Ascending aorta (tissue), 2 donors: ENCODE measurements at regions not wholly inside any gene's neighbourhood (a gene's known extent, or its start where the extent isn't known, plus 50 kb on each side); places are given as distances from the start of the nearest gene placed in this dataset.

ENCODE experiments used
- DNase-seq, 2 donors: peaks; one replicate each; pipeline ENCODE4 v3.0.0-alpha.2; 2019; ENCODE audit warnings: low spot score in 2 of 2
- H3K27ac ChIP-seq, 2 donors: fragments of 200-600 bp; sonication (generic); one replicate each; pipeline ENCODE4 v1.5.1; 2016 to 2017; ENCODE audit warnings: mild to moderate bottlenecking in 1 of 2
- H3K27me3 ChIP-seq: fragments of 200-600 bp; sonication (generic); one replicate; pipeline ENCODE4 v1.5.1; 2017
- H3K36me3 ChIP-seq, 2 donors: fragments of 200-600 bp; sonication (generic); one replicate each; pipeline ENCODE4 v1.5.1; 2016
- H3K4me1 ChIP-seq, 2 donors: fragments of 200-600 bp; sonication (generic); one replicate each; pipeline ENCODE4 v1.5.1; 2016 to 2017; ENCODE audit warnings: mild to moderate bottlenecking in 1 of 2
- H3K4me3 ChIP-seq, 2 donors: fragments of 200-600 bp; sonication (generic); one replicate each; pipeline ENCODE4 v1.5.1; 2016 to 2017; ENCODE audit warnings: mild to moderate bottlenecking in 1 of 2
- H3K9me3 ChIP-seq, 2 donors: fragments of 200-600 bp; sonication (generic); one replicate each; pipeline ENCODE4 v1.5.1; 2016
- intact Hi-C: fragments of 100-400 bp; cut with DNase I; formaldehyde crosslinking; loops from one replicate; pipeline ENCODE4 v1.15.1; 2023
- TF ChIP-seq, protein P1 (sequence below), 3 experiments: fragments of 200-600 bp in 2 of 3; fragments of 450-650 bp in 1 of 3; sonication (generic) in 2 of 3; IDR thresholded peaks; one replicate each; pipeline ENCODE4 v1.5.1; 2016 to 2019; ENCODE audit warnings: antibody characterized with exemption in 3 of 3, mild to moderate bottlenecking in 1 of 3, moderate library complexity in 1 of 3

DNA sequence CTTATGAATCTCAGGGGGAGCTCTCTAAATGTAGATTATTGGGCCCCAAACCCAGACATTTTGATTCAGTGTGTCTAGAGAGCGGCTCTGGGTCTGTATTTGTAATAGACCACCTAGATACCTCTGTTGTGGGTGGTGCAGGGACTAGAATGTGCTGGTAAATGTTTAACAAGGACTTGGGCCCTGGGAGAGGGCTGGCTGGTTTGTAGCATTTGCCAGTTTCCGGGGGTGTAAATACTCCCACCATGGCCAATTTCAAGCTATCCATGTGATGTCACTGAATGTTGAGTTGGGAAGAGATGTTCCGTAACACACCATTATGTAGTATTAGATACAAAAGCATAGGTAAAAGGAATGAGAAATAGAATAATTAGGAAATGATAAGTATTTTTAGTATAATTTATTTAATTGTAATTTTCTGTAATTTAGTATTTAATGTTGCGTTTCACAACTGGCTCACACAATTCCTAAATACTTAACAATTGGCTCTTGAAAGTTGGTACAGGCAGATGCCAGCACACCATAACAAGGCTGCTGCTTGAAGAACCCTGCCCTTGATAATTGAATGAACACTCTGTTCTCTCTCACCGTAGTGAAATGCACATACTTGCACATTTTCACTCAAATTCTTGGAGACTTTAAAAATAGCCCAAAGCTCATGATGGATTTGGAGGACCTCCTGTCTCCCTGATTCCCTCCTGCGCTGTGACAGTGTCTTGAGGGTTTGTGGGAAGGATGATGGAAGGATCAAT, 359.2 kb upstream of the PROK2 start:
- H3K27ac ChIP-seq, result no peak overlapping the region

DNA sequence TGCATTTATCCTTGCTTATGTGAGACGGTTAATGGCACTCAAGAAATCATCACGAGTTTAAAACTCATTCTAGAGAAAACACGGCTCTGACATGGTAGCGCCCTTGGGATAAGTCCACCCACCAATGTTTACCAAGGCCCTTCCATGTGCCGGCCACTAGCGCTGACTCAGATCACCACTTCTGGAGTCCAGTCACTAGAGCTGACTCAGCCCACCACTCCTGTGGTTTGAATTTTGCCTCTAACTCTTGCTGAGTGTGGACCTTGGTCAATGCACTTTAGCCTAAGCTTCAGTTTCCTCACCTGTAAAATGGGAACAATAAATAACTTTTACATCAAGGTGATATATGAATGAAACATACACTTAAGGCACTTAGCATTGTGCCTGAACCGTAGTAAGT, 358.4 kb upstream of the PROK2 start:
- H3K27me3 ChIP-seq, result no peaks in the 10 kb centered on the region
- no peak overlapping the region for H3K27ac ChIP-seq
- intact Hi-C loops, result no loop called here
- no peaks in the 10 kb centered on the region for H3K36me3 ChIP-seq
- DNase-seq, result no peak
- H3K9me3 ChIP-seq, result no peaks in the 10 kb centered on the region
- peaks cover 4 to 10% of the 10 kb centered on the region in 2 donors for H3K4me1 ChIP-seq
- TF ChIP-seq, protein P1, sequence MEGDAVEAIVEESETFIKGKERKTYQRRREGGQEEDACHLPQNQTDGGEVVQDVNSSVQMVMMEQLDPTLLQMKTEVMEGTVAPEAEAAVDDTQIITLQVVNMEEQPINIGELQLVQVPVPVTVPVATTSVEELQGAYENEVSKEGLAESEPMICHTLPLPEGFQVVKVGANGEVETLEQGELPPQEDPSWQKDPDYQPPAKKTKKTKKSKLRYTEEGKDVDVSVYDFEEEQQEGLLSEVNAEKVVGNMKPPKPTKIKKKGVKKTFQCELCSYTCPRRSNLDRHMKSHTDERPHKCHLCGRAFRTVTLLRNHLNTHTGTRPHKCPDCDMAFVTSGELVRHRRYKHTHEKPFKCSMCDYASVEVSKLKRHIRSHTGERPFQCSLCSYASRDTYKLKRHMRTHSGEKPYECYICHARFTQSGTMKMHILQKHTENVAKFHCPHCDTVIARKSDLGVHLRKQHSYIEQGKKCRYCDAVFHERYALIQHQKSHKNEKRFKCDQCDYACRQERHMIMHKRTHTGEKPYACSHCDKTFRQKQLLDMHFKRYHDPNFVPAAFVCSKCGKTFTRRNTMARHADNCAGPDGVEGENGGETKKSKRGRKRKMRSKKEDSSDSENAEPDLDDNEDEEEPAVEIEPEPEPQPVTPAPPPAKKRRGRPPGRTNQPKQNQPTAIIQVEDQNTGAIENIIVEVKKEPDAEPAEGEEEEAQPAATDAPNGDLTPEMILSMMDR (IDR thresholded peaks at IDR 0.05), result no peak
- no peak overlapping the region for H3K4me3 ChIP-seq

More for the DNA sequence above, 359.2 kb upstream of the PROK2 start:
- Histone ChIP-seq H3K4me3 (no peak overlapping the region), H3K9me3 (no peaks in the 10 kb centered on the region), H3K4me1 (peaks cover 4 to 10% of the 10 kb centered on the region in 2 donors), H3K27me3 (no peaks in the 10 kb centered on the region), H3K36me3 (no peaks in the 10 kb centered on the region)
- no peak for DNase-seq
- TF ChIP-seq, protein P1 (IDR thresholded peaks at IDR 0.05), result no peak
- intact Hi-C loops, result no loop called here

DNA sequence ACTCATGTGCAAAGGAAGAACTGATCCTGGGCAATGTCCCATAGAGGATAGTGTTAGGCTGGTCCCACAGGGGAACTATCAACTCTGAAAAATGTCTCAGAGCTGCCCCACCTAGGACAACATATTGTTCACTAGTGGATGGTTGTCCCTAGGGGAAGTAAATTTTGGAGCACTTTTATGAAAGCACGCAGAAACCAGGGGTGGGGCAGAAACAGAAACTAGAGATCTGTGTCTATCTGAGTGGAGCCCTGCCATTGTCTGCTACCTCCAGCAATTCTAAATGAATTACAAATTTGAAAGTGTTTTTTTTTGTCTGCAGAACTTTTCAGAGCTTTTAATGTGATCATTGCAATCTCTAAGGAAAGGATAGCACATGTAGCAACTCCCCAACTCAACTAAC, 357.1 kb upstream of the PROK2 start:
- Histone ChIP-seq H3K9me3 (no peaks in the 10 kb centered on the region), H3K27me3 (no peaks in the 10 kb centered on the region), H3K4me1 (peaks cover 4 to 10% of the 10 kb centered on the region in 2 donors), H3K27ac (no peak overlapping the region), H3K4me3 (no peak overlapping the region), H3K36me3 (no peaks in the 10 kb centered on the region)
- DNase-seq, result no peak
- intact Hi-C loops, result no loop called here
- TF ChIP-seq, protein P1 (IDR thresholded peaks at IDR 0.05), result no peak

DNA sequence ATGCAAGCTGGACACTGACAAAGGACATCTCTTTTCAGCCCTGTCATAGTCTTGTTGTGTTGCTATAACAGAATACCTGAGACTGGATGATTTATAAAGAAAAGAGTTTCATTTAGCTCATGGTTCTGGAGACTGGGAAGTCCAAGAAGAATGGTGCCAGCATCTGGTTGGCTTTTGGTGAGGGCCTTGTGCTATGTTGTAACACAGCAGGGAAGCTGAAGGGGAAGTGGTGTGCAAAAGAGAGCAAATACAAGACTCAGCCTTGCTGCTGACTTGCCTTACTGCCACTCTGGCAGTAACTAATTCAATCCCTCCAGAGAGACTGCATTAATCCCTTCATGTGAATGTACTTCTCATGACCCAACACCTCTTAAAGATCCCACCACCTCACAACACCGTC, 356.3 kb upstream of the PROK2 start:
- H3K27me3 ChIP-seq, result no peaks in the 10 kb centered on the region
- H3K4me1 ChIP-seq, result peaks cover 4 to 10% of the 10 kb centered on the region in 2 donors
- no peaks in the 10 kb centered on the region for H3K36me3 ChIP-seq
- intact Hi-C loops, result no loop called here
- no peak for DNase-seq
- no peak overlapping the region for H3K4me3 ChIP-seq
- H3K27ac ChIP-seq, result no peak overlapping the region
- TF ChIP-seq, protein P1 (IDR thresholded peaks at IDR 0.05), result no peak
- H3K9me3 ChIP-seq, result no peaks in the 10 kb centered on the region

DNA sequence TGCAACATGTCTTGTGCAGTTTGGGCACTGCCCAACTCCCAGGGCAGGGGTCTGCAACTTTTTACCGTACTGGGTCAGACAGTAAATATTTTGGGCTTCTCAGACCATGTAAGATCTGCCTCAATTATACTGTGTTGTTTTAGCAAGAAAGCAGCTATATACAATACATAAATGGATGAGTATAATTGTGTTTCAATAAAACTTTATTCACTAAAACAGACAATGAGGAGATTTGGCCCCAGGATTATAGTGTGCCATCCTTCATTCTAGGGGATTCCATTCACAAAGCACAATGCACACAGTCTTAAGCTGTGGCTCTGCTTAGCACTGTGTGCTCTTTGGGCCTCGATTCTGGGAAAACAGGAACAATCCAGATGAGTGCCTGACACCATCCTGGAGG, 354.4 kb upstream of the PROK2 start:
- no peaks in the 10 kb centered on the region for H3K9me3 ChIP-seq
- H3K36me3 ChIP-seq, result no peaks in the 10 kb centered on the region
- TF ChIP-seq, protein P1 (IDR thresholded peaks at IDR 0.05), result no peak
- intact Hi-C loops, result no loop called here
- DNase-seq, result no peak
- no peak overlapping the region for H3K4me3 ChIP-seq
- no peak overlapping the region for H3K27ac ChIP-seq
- H3K4me1 ChIP-seq, result peaks cover 0 to 10% of the 10 kb centered on the region in 2 donors
- H3K27me3 ChIP-seq, result no peaks in the 10 kb centered on the region
